ENCODE measurements at regions not wholly inside any gene's neighbourhood (a gene's known extent, or its start where the extent isn't known, plus 50 kb on each side); places are given as distances from the start of the nearest gene placed in this dataset.

DNA sequence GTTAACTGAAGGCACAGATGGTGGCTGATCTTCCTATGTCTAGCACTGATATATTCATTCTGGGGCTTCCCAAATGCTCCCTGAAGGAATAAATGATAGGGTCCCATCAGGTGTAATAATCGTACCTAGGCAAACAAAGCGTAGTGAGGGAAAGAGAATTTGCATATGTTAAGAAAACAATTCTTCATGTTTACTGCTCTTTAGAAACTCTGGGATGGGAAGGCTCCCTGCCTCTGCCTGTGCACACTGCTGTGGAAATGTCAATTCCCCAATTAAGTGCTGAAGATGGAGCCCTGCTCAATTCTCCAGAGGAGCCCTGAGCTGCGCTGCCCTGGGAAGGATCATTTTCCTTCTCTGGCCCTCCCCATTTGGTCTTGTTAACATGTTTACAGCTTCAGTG lies 380.9 kb upstream of the ADARB2 start:
- no peaks in the 10 kb centered on the region for H3K27me3 Mint-ChIP-seq
- no peak overlapping the region for H3K27ac ChIP-seq (ENCODE audit: low read length in 2 of 2)
- ChIA-PET CTCF (interaction anchor here (0.5 kb wide), 1 partner anchor 725 kb away, joined by 3 read pairs; no protein-coding TSS in a partner anchor), POLR2A (no interaction called here)
- H3K36me3 ChIP-seq (replicated peaks in 1 of 2; ENCODE audit: control extremely low read depth in 1 of 2, control insufficient read depth in 1 of 2, extremely low read depth in 1 of 2, insufficient read depth in 2 of 2, low read length in 1 of 2): no peaks in the 10 kb centered on the region
- H3K9me3 ChIP-seq (ENCODE audit: control extremely low read depth in 1 of 3, control insufficient read depth in 2 of 3, insufficient read depth in 1 of 3, low read length in 2 of 3): peaks cover 0 to 9% (median 0%) of the 10 kb centered on the region in 3 donors
- no peak overlapping the region for H2AFZ ChIP-seq (ENCODE audit: insufficient read depth, low read depth, low read length, poor library complexity, severe bottlenecking)
- H3K4me3 Mint-ChIP-seq: no peak overlapping the region
- ATAC-seq (ENCODE audit: low read depth) (no peak), DNase-seq (no peak)
- H3K79me2 ChIP-seq (ENCODE audit: control insufficient read depth, insufficient read depth, low read length): no peaks in the 10 kb centered on the region
- H3K9ac ChIP-seq (ENCODE audit: low read length): no peak overlapping the region
- TF ChIP-seq EZH2 (IDR thresholded peaks at IDR 0.05; ENCODE audit: borderline replicate concordance, insufficient read depth, low read depth, low read length, poor library complexity, severe bottlenecking): no peak
- TF ChIP-seq, protein P1, sequence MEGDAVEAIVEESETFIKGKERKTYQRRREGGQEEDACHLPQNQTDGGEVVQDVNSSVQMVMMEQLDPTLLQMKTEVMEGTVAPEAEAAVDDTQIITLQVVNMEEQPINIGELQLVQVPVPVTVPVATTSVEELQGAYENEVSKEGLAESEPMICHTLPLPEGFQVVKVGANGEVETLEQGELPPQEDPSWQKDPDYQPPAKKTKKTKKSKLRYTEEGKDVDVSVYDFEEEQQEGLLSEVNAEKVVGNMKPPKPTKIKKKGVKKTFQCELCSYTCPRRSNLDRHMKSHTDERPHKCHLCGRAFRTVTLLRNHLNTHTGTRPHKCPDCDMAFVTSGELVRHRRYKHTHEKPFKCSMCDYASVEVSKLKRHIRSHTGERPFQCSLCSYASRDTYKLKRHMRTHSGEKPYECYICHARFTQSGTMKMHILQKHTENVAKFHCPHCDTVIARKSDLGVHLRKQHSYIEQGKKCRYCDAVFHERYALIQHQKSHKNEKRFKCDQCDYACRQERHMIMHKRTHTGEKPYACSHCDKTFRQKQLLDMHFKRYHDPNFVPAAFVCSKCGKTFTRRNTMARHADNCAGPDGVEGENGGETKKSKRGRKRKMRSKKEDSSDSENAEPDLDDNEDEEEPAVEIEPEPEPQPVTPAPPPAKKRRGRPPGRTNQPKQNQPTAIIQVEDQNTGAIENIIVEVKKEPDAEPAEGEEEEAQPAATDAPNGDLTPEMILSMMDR (IDR thresholded peaks at IDR 0.05): no peak
- no peak overlapping the region for H3K4me3 ChIP-seq (ENCODE audit: control extremely low read depth in 1 of 5, extremely low read depth in 1 of 5, insufficient read depth in 1 of 5, low read depth in 2 of 5, low read length in 4 of 5)
- no peaks in the 10 kb centered on the region for H3K4me1 Mint-ChIP-seq
- H3K27me3 ChIP-seq (replicated peaks in 1 of 4; ENCODE audit: control extremely low read depth in 1 of 4, control insufficient read depth in 3 of 4, insufficient read depth in 4 of 4, low read length in 3 of 4): no peaks in the 10 kb centered on the region
- no peaks in the 10 kb centered on the region for H4K20me1 ChIP-seq (ENCODE audit: control insufficient read depth, insufficient read depth, low read length, poor library complexity, severe bottlenecking)
- H3K4me2 ChIP-seq (replicated peaks; ENCODE audit: low read depth, low read length, poor library complexity, severe bottlenecking): no peak overlapping the region
- H3K9me3 Mint-ChIP-seq (ENCODE audit: insufficient read depth): no peaks in the 10 kb centered on the region
- H3K4me1 ChIP-seq (ENCODE audit: control insufficient read depth in 2 of 2, insufficient read depth in 2 of 2, low read length in 2 of 2): no peaks in the 10 kb centered on the region
- H3K27ac Mint-ChIP-seq: no peak overlapping the region
- intact Hi-C loops (cut with micrococcal nuclease): no loop called here
- 100% methylated on average over 1 of the region's 3 CpGs for WGBS (ENCODE audit: insufficient coverage)

DNA sequence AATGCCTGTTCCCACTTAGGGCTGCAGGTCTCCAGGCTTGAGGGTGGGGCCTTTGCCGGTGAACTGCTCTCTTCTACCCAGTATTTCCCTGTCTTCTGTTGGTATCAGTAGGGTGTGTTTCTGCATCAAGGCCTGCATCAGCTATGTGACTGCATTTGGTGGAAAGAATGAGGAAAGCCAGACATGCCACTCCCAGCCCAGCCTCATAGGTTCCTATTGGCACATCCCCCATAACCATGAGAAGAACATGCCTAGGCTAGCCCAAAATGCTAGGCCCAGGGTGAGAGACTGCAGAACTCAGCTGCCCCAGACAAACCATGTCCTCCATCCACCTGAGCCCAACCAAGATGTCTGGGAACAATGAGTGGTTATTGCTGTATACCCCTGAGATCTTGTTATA lies 380.3 kb upstream of the ADARB2 start:
- H3K27ac Mint-ChIP-seq: no peak overlapping the region
- CTCF ChIA-PET: no interaction called here

More for the DNA sequence above, 380.3 kb upstream of the ADARB2 start:
- no peak for ATAC-seq (ENCODE audit: low read depth)
- Histone ChIP-seq H3K27me3 (replicated peaks in 1 of 4; ENCODE audit: control extremely low read depth in 1 of 4, control insufficient read depth in 3 of 4, insufficient read depth in 4 of 4, low read length in 3 of 4) (no peaks in the 10 kb centered on the region), H3K36me3 (replicated peaks in 1 of 2; ENCODE audit: control extremely low read depth in 1 of 2, control insufficient read depth in 1 of 2, extremely low read depth in 1 of 2, insufficient read depth in 2 of 2, low read length in 1 of 2) (no peaks in the 10 kb centered on the region), H3K79me2 (ENCODE audit: control insufficient read depth, insufficient read depth, low read length) (no peaks in the 10 kb centered on the region), H3K4me3 (ENCODE audit: control extremely low read depth in 1 of 5, extremely low read depth in 1 of 5, insufficient read depth in 1 of 5, low read depth in 2 of 5, low read length in 4 of 5) (no peak overlapping the region), H2AFZ (ENCODE audit: insufficient read depth, low read depth, low read length, poor library complexity, severe bottlenecking) (no peak overlapping the region), H3K4me2 (replicated peaks; ENCODE audit: low read depth, low read length, poor library complexity, severe bottlenecking) (no peak overlapping the region), H3K27ac (ENCODE audit: low read length in 2 of 2) (no peak overlapping the region), H3K4me1 (ENCODE audit: control insufficient read depth in 2 of 2, insufficient read depth in 2 of 2, low read length in 2 of 2) (no peaks in the 10 kb centered on the region), H3K9me3 (ENCODE audit: control extremely low read depth in 1 of 3, control insufficient read depth in 2 of 3, insufficient read depth in 1 of 3, low read length in 2 of 3) (peaks cover 0 to 9% (median 0%) of the 10 kb centered on the region in 3 donors), H3K9ac (ENCODE audit: low read length) (no peak overlapping the region), H4K20me1 (ENCODE audit: control insufficient read depth, insufficient read depth, low read length, poor library complexity, severe bottlenecking) (no peaks in the 10 kb centered on the region)
- Mint-ChIP-seq H3K9me3 (ENCODE audit: insufficient read depth) (no peaks in the 10 kb centered on the region), H3K27me3 (no peaks in the 10 kb centered on the region), H3K4me1 (no peaks in the 10 kb centered on the region), H3K4me3 (no peak overlapping the region)
- POLR2A ChIA-PET: no interaction called here
- intact Hi-C loops (cut with micrococcal nuclease): no loop called here
- TF ChIP-seq EZH2 (IDR thresholded peaks at IDR 0.05; ENCODE audit: borderline replicate concordance, insufficient read depth, low read depth, low read length, poor library complexity, severe bottlenecking): no peak
- TF ChIP-seq, protein P1 (IDR thresholded peaks at IDR 0.05): no peak
- no peak for DNase-seq
- WGBS (ENCODE audit: insufficient coverage): no CpG with 5 or more reads among the region's 1 CpG

Measured in B cell (primary cell).